HepG2 (cell line): ENCODE measurements at regions not wholly inside any gene's neighbourhood (a gene's known extent, or its start where the extent isn't known, plus 50 kb on each side); places are given as distances from the start of the nearest gene placed in this dataset.

ENCODE experiments used
- ATF7 ChIP-seq, 2 experiments: fragments of 450-650 bp in 1 of 2; sonication (generic) in 1 of 2; formaldehyde crosslinking in 1 of 2; IDR thresholded peaks; 2 replicates each; pipeline versions ENCODE4 v1.4.0 to v1.6.1; 2016 to 2020; ENCODE audit warnings: antibody characterized with exemption in 1 of 2, mild to moderate bottlenecking in 1 of 2, missing genetic modification reagents in 1 of 2
- BHLHE40 ChIP-seq: IDR thresholded peaks from 2 replicates; pipeline ENCODE4 v1.6.1; 2011; ENCODE audit warnings: low read length, improper control_type of control experiment
- CREBL2 ChIP-seq: sonication (generic); formaldehyde crosslinking; IDR thresholded peaks from 2 replicates; pipeline ENCODE4 v1.8.1; 2023; ENCODE audit warnings: missing genetic modification reagents, mild to moderate bottlenecking, borderline replicate concordance
- CREM ChIP-seq, 2 experiments: sonication (generic) in 1 of 2; formaldehyde crosslinking in 1 of 2; IDR thresholded peaks; 2 replicates each; pipeline versions ENCODE4 v1.4.0 to v1.6.1; 2016 to 2020; ENCODE audit warnings: antibody characterized with exemption in 1 of 2, mild to moderate bottlenecking in 1 of 2, missing genetic modification reagents in 1 of 2
- EP300 ChIP-seq, 3 experiments: sonication (generic) in 1 of 3; formaldehyde crosslinking in 1 of 3; IDR thresholded peaks; 2 replicates each; pipeline versions ENCODE4 v1.5.1 to v1.6.1; 2011 to 2020; ENCODE audit warnings: low read depth in 2 of 3, low read length in 2 of 3, borderline replicate concordance in 1 of 3, improper control_type of control experiment in 1 of 3, mild to moderate bottlenecking in 1 of 3, missing genetic modification reagents in 1 of 3, moderate library complexity in 1 of 3
- ERF ChIP-seq: IDR thresholded peaks from 2 replicates; pipeline ENCODE4 v1.6.1; 2018; ENCODE audit warnings: missing biosample characterization, missing genetic modification reagents
- FUBP1 ChIP-seq: sonication (generic); formaldehyde crosslinking; IDR thresholded peaks from 2 replicates; pipeline ENCODE4 v1.5.1; 2020; ENCODE audit warnings: missing genetic modification reagents, mild to moderate bottlenecking, borderline replicate concordance
- GFI1 ChIP-seq: sonication (generic); formaldehyde crosslinking; IDR thresholded peaks from 2 replicates; pipeline ENCODE4 v1.5.0; 2020; ENCODE audit warnings: missing genetic modification reagents, mild to moderate bottlenecking, borderline replicate concordance
- GLI4 ChIP-seq: sonication (generic); formaldehyde crosslinking; IDR thresholded peaks from 2 replicates; pipeline ENCODE4 v1.5.1; 2020; ENCODE audit warnings: missing genetic modification reagents, mild to moderate bottlenecking, moderate library complexity, borderline replicate concordance
- HCFC1 ChIP-seq: fragments of 150-350 bp; IDR thresholded peaks from 2 replicates; pipeline ENCODE4 v1.6.1; 2014; ENCODE audit warnings: low read depth, low read length
- SAP130 ChIP-seq: IDR thresholded peaks from 2 replicates; pipeline ENCODE4 v1.6.1; 2016; ENCODE audit warnings: low read depth
- SYNCRIP ChIP-seq: fragments of 200-400 bp; formaldehyde crosslinking; IDR thresholded peaks from 2 replicates; pipeline ENCODE4 v1.6.1; 2018; ENCODE audit warnings: mild to moderate bottlenecking, low read depth, low read length; ENCODE audit not compliant: insufficient read depth
- TCF7L2 ChIP-seq: IDR thresholded peaks from 2 replicates; pipeline ENCODE4 v1.6.1; 2011; ENCODE audit warnings: mild to moderate bottlenecking, low read depth, low read length, moderate library complexity
- THAP11 ChIP-seq: IDR thresholded peaks from 2 replicates; pipeline ENCODE4 v1.6.1; 2016; ENCODE audit warnings: missing biosample characterization, missing genetic modification reagents
- TF ChIP-seq, protein P1 (sequence below): sonication (generic); formaldehyde crosslinking; IDR thresholded peaks from 2 replicates; pipeline ENCODE4 v1.5.1; 2020; ENCODE audit warnings: mild to moderate bottlenecking, missing genetic modification reagents, moderate library complexity
- TF ChIP-seq, protein P2 (sequence below): sonication (generic); formaldehyde crosslinking; IDR thresholded peaks from 2 replicates; pipeline ENCODE4 v1.5.0; 2020; ENCODE audit warnings: mild to moderate bottlenecking, missing genetic modification reagents, borderline replicate concordance
- TF ChIP-seq, protein P3 (sequence below): sonication (generic); formaldehyde crosslinking; IDR thresholded peaks from 2 replicates; pipeline ENCODE4 v1.5.0; 2020; ENCODE audit warnings: mild to moderate bottlenecking, missing genetic modification reagents

GRCh38 chr3:56989169-56989976 is 71.1 kb upstream of the SPATA12 start (continued):
- peak; percentile 58; the same call in 1 of the 2 replicates for TF ChIP-seq CREM (IDR thresholded peaks at IDR 0.05)
- TF ChIP-seq CREM (CRISPR knock-in tag; IDR thresholded peaks at IDR 0.05), result no peak
- 0 out of 2 replicates have a peak, but pooled peaks have one; percentile 38 for TF ChIP-seq FUBP1 (CRISPR knock-in tag)
- TF ChIP-seq EP300 (IDR thresholded peaks at IDR 0.05; ENCODE audit: low read depth in 2 of 2, low read length in 2 of 2), result peak in 1 of 2 experiments; percentile 82; a peak in 2 of 4 replicates
- TF ChIP-seq EP300 (CRISPR knock-in tag; IDR thresholded peaks at IDR 0.05; ENCODE audit: borderline replicate concordance), result peak; percentile 78
- TF ChIP-seq, protein P1, sequence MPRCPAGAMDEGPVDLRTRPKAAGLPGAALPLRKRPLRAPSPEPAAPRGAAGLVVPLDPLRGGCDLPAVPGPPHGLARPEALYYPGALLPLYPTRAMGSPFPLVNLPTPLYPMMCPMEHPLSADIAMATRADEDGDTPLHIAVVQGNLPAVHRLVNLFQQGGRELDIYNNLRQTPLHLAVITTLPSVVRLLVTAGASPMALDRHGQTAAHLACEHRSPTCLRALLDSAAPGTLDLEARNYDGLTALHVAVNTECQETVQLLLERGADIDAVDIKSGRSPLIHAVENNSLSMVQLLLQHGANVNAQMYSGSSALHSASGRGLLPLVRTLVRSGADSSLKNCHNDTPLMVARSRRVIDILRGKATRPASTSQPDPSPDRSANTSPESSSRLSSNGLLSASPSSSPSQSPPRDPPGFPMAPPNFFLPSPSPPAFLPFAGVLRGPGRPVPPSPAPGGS (CRISPR knock-in tag), result no peak
- peak; percentile 53; the same call in 1 of the 2 replicates for TF ChIP-seq TCF7L2
- TF ChIP-seq, protein P2, sequence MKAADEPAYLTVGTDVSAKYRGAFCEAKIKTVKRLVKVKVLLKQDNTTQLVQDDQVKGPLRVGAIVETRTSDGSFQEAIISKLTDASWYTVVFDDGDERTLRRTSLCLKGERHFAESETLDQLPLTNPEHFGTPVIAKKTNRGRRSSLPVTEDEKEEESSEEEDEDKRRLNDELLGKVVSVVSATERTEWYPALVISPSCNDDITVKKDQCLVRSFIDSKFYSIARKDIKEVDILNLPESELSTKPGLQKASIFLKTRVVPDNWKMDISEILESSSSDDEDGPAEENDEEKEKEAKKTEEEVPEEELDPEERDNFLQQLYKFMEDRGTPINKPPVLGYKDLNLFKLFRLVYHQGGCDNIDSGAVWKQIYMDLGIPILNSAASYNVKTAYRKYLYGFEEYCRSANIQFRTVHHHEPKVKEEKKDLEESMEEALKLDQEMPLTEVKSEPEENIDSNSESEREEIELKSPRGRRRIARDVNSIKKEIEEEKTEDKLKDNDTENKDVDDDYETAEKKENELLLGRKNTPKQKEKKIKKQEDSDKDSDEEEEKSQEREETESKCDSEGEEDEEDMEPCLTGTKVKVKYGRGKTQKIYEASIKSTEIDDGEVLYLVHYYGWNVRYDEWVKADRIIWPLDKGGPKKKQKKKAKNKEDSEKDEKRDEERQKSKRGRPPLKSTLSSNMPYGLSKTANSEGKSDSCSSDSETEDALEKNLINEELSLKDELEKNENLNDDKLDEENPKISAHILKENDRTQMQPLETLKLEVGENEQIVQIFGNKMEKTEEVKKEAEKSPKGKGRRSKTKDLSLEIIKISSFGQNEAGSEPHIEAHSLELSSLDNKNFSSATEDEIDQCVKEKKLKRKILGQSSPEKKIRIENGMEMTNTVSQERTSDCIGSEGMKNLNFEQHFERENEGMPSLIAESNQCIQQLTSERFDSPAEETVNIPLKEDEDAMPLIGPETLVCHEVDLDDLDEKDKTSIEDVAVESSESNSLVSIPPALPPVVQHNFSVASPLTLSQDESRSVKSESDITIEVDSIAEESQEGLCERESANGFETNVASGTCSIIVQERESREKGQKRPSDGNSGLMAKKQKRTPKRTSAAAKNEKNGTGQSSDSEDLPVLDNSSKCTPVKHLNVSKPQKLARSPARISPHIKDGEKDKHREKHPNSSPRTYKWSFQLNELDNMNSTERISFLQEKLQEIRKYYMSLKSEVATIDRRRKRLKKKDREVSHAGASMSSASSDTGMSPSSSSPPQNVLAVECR (CRISPR knock-in tag), result peak; percentile 12; the same call in 1 of the 2 replicates
- TF ChIP-seq GLI4 (CRISPR knock-in tag), result no peak
- peak; percentile 45; the same call in 1 of the 2 replicates for TF ChIP-seq GFI1 (CRISPR knock-in tag)
- TF ChIP-seq HCFC1, result no peak
- TF ChIP-seq BHLHE40, result peak; percentile 28; the same call in 1 of the 2 replicates
- peak; percentile 57; the same call in 1 of the 2 replicates for TF ChIP-seq THAP11 (CRISPR knock-in tag)
- TF ChIP-seq CREBL2 (CRISPR knock-in tag), result no peak
- peak; percentile 49; the same call in 1 of the 2 replicates for TF ChIP-seq ERF (CRISPR knock-in tag)
- peak; percentile 70 for TF ChIP-seq SAP130 (CRISPR knock-in tag)
- no peak for TF ChIP-seq ATF7 (IDR thresholded peaks at IDR 0.05)
- TF ChIP-seq ATF7 (CRISPR knock-in tag; IDR thresholded peaks at IDR 0.05), result 0 out of 2 replicates have a peak, but pooled peaks have one; percentile 50
- TF ChIP-seq, protein P3, sequence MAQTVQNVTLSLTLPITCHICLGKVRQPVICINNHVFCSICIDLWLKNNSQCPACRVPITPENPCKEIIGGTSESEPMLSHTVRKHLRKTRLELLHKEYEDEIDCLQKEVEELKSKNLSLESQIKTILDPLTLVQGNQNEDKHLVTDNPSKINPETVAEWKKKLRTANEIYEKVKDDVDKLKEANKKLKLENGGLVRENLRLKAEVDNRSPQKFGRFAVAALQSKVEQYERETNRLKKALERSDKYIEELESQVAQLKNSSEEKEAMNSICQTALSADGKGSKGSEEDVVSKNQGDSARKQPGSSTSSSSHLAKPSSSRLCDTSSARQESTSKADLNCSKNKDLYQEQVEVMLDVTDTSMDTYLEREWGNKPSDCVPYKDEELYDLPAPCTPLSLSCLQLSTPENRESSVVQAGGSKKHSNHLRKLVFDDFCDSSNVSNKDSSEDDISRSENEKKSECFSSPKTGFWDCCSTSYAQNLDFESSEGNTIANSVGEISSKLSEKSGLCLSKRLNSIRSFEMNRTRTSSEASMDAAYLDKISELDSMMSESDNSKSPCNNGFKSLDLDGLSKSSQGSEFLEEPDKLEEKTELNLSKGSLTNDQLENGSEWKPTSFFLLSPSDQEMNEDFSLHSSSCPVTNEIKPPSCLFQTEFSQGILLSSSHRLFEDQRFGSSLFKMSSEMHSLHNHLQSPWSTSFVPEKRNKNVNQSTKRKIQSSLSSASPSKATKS (CRISPR knock-in tag), result no peak
- no peak for TF ChIP-seq SYNCRIP
